Lower lobe of right lung (tissue), 2 donors: ENCODE measurements at regions not wholly inside any gene's neighbourhood (a gene's known extent, or its start where the extent isn't known, plus 50 kb on each side); places are given as distances from the start of the nearest gene placed in this dataset.
A peak's percentile ranks its signal among the peaks of the same experiment; 100 is the strongest.

ENCODE experiments used
- ATAC-seq, 2 donors: fragments of 200-7000 bp; cut with Tn5 transposase; one replicate each; pipeline ENCODE4 v1.9.1; 2020 to 2022; ENCODE audit warnings: mild to moderate bottlenecking in 2 of 2, moderate library complexity in 2 of 2
- DNase-seq: peaks from one replicate; pipeline ENCODE4 v3.0.0-alpha.2; 2020
- H3K27ac ChIP-seq: fragments of 200-600 bp; one replicate; pipeline ENCODE4 v1.8.0; 2022
- H3K27me3 ChIP-seq: fragments of 200-600 bp; one replicate; pipeline ENCODE4 v1.8.0; 2022; ENCODE audit warnings: low read depth
- H3K36me3 ChIP-seq: fragments of 200-600 bp; one replicate; pipeline ENCODE4 v1.8.0; 2022; ENCODE audit warnings: mild to moderate bottlenecking
- H3K4me1 ChIP-seq: fragments of 200-600 bp; one replicate; pipeline ENCODE4 v1.8.0; 2022
- H3K4me3 ChIP-seq: fragments of 200-600 bp; one replicate; pipeline ENCODE4 v1.8.0; 2022; ENCODE audit warnings: mild to moderate bottlenecking
- H3K9me3 ChIP-seq: fragments of 200-600 bp; one replicate; pipeline ENCODE4 v1.8.0; 2022
- CTCF ChIP-seq: fragments of 200-600 bp; IDR thresholded peaks from one replicate; pipeline ENCODE4 v1.8.0; 2022; ENCODE audit warnings: antibody characterized with exemption, mild to moderate bottlenecking
- intact Hi-C: fragments of 100-400 bp; cut with DNase I; formaldehyde crosslinking; loops from one replicate; pipeline ENCODE4 v1.11.0; 2022
- donor health status: DM: no; HTN: yes; CAD: no; lungs with severe emphysema.

GRCh38 chr3:104596551-104596950 lies 770.2 kb upstream of the ALCAM start:
- H3K36me3 ChIP-seq = no peaks in the 10 kb centered on the region
- H3K9me3 ChIP-seq = no peaks in the 10 kb centered on the region
- intact Hi-C loops = no loop called here
- no peak overlapping the region for H3K4me3 ChIP-seq
- TF ChIP-seq CTCF = peak; percentile 51
- H3K27me3 ChIP-seq = no peaks in the 10 kb centered on the region
- ATAC-seq (peak; percentile 66 to 86), DNase-seq (no peak)
- H3K4me1 ChIP-seq = no peaks in the 10 kb centered on the region
- H3K27ac ChIP-seq = no peak overlapping the region

GRCh38 chr3:104598848-104599511 lies 767.7 kb upstream of the ALCAM start:
- intact Hi-C loops = no loop called here
- no peak for TF ChIP-seq CTCF
- no peak for DNase-seq
- Histone ChIP-seq H3K27ac (no peak overlapping the region), H3K36me3 (no peaks in the 10 kb centered on the region), H3K9me3 (no peaks in the 10 kb centered on the region), H3K4me3 (no peak overlapping the region), H3K27me3 (no peaks in the 10 kb centered on the region), H3K4me1 (no peaks in the 10 kb centered on the region)
- peak in 1 of 2 donors; percentile 79 for ATAC-seq

GRCh38 chr3:104604326-104605010 lies 762.2 kb upstream of the ALCAM start:
- intact Hi-C loops = no loop called here
- H3K4me3 ChIP-seq = no peak overlapping the region
- no peaks in the 10 kb centered on the region for H3K9me3 ChIP-seq
- H3K27ac ChIP-seq = no peak overlapping the region
- no peaks in the 10 kb centered on the region for H3K27me3 ChIP-seq
- H3K4me1 ChIP-seq = no peaks in the 10 kb centered on the region
- ATAC-seq (peak in 1 of 2 donors; percentile 78), DNase-seq (no peak)
- peak; percentile 35 for TF ChIP-seq CTCF
- H3K36me3 ChIP-seq = no peaks in the 10 kb centered on the region

- Histone ChIP-seq H3K27ac (no peak overlapping the region), H3K9me3 (no peaks in the 10 kb centered on the region), H3K27me3 (no peaks in the 10 kb centered on the region), H3K4me3 (no peak overlapping the region), H3K4me1 (no peaks in the 10 kb centered on the region), H3K36me3 (no peaks in the 10 kb centered on the region)
- intact Hi-C loops = no loop called here
- ATAC-seq (no peak), DNase-seq (no peak)
- no peak for TF ChIP-seq CTCF
These were observed 759.9 kb upstream of the ALCAM start for GRCh38 chr3:104606812-104607211.

- H3K4me3 ChIP-seq = no peak overlapping the region
- intact Hi-C loops = no loop called here
- peak; percentile 16 for TF ChIP-seq CTCF
- H3K27me3 ChIP-seq = no peaks in the 10 kb centered on the region
- peak; percentile 80 to 93 for ATAC-seq
- no peak overlapping the region for H3K27ac ChIP-seq
- no peak for DNase-seq
- no peaks in the 10 kb centered on the region for H3K9me3 ChIP-seq
- H3K36me3 ChIP-seq = no peaks in the 10 kb centered on the region
- H3K4me1 ChIP-seq = no peaks in the 10 kb centered on the region
These were observed 755.7 kb upstream of the ALCAM start for GRCh38 chr3:104610730-104611652.
